ENCODE measurements at regions not wholly inside any gene's neighbourhood (a gene's known extent, or its start where the extent isn't known, plus 50 kb on each side); places are given as distances from the start of the nearest gene placed in this dataset.
"Not testable (repeated sequence)": the region's sequence is repeated elsewhere in the genome, so short reads cannot be mapped to it uniquely, and the experiment has no call there.

DNA sequence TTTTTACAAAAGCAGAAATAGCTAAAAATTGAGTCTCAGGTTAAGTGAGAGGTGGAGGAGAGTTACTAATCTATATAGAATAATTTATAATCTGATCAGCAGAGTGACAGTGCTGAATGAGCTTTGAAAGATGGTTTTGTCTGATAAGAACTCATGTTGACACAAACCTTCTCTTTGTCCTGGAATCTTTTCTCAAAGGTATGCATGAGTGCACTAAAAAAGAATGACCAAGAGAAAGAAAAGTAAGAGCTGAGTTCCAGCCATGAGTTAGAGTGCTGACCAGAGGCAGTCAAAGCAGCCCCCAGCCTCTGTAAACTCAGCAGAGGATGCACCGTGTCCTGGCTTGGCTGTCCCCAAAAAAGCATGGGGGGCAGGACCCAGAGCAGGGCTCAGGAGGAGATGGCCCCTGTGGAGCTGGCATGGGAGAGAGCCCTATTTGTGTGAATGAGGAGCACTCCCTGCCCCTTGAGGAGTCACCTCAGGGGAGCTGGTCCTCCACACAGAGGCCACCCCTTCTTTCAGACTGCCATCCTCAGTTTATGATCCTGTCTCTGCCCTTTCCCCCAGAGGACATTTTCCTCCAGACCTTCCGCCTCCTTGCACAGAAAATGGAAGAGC lies 129.8 kb downstream of the SEC23A start:
- DNase-seq: no peak

DNA sequence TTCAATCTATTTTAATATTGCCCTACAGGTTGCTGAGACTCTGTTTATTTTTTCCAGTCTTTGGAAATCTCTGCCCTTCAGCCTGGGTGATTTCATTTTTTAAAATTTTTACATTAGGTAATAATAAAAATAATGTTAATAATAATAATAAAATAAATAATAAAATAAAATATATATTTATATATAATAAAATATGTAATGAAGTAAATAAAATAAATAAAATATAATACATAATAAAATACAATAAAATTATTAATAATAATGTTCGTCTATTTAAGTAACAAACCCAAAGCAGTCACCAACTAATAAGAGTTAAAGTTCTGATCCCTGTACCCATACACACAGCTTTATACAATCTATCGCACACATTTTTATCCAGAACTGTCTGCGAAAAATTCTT lies 130.5 kb downstream of the SEC23A start:
- DNase-seq: no peak

DNA sequence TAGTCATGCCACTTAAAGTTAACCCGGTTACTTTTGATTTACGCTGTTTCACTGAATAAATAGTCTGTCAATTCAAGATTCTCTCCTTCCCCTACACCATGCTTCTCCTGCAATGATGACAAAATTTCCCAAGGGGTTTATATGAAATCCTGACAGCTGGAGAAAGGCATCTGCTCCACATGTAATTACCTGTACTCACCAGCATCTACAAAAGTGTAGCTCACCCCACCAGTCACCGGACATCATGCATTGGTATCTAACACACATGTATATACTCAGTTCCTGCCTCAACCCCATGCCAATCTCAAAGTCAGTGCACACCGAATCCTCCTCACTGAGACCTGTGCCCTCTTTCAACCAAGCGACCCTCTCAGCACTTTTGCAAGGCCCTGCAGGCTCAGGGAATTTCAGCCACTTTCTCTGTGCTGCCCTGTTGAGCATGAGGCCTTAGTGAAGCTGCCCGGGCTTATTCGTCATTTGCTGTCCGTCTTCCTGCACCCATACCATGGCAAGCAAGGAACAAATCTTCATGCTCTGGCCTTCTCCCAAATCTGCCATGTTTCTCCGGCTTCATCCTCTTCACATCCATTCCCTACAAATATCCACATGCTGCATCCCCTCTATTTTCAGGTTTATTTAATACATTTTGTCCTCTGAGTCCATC lies 131.6 kb downstream of the SEC23A start:
- no peak for DNase-seq

DNA sequence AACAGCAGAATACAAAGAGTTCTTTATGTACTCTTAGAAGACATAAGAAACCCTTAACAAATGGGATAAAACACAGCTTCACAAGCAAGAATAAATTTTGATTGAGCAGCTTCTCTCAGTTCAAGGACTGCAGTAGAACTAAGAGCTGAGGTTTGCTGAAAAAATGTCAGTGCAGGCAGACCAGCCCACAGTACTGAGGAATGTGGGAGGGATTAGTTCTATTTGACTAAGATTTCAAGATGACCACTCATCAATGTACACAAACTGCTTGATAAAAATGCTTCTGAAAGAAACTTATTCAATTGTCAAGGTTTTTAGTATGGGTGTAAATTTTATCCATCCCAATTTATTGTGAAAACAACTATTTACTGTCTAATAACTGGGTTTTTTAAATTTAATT lies 138.4 kb downstream of the SEC23A start:
- DNase-seq: no peak

DNA sequence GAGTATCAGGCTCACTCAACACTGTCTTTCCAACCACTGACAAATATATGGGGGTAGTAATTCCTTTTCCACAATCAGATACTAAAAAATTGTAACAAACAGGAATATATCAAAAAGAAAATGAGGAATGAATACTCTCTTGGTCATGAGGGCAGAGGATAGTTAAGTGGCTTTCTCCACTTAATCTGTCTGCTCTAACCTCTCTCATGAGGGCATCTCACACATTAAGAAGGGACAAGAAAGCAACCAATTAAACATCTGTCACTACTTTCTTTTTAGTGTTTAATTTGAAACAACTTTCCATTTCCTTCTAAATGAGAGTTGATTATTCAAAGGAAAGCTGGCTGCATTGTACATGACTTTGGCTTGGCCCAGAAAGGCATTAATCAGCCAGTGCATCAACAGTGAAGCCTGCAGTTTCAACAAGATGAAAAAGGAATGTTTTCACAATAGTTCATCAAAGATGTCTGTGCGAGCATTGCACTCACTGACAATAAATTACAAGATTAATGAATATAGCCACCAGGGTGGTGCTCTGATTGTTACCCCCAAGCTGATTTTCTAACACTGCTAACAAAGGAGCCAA lies 142.0 kb downstream of the SEC23A start:
- no peak for DNase-seq

DNA sequence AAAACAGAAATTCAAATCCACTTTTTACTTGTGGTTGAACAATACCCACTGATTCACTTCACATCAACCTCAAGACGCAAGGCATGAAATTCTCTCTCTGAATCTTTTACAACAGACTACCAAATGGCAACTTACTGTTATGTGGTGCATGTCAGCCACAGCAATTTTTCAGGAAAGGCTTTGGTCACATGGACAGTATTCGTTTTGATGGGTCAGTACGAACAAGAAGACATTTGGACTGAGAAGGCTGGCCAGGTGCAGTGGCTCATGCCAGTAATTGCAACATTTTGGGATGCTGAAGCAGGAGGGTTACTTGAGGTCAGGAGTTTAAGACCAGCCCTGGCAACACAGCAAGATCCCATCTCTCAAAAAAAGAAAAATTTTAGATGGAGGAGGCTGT lies 144.0 kb downstream of the SEC23A start:
- no peak for DNase-seq

DNA sequence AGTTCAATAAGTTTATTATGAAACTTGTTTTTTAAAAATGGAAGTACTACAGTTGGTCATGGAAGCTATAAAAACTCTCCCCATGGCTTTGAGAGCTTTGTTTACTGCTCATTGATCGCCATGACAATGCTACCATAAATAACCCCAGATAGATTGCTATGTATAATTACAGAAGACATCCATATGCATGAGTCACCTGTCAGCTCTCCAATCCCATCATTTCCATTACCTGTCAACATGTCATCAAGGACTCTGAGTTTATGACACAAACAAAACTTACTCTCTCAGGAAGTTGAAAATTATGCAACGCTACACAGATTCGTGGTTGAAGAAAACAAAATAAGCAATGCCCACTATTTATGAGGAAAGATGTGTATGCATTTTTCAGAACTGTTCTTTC lies 144.4 kb downstream of the SEC23A start:
- DNase-seq: no peak

DNA sequence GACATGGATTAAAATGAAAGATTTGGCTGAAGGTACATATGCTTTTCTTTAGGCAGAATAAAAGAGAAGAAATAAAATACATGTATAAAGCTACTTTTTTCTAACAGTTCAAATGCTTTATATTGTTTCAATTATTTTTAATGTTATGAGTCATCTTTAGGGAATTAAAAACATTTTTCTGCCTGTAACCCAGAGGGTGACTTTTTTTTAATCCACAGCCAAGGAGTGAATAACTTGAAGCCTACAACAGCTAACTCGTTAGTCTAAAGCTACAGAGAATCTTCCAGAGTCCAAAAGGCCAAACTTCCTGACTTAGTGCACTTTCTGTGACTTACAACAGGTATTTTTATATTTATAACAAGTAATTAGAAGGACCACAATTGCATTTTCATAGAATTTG lies 151.6 kb downstream of the SEC23A start:
- no peak for DNase-seq

DNA sequence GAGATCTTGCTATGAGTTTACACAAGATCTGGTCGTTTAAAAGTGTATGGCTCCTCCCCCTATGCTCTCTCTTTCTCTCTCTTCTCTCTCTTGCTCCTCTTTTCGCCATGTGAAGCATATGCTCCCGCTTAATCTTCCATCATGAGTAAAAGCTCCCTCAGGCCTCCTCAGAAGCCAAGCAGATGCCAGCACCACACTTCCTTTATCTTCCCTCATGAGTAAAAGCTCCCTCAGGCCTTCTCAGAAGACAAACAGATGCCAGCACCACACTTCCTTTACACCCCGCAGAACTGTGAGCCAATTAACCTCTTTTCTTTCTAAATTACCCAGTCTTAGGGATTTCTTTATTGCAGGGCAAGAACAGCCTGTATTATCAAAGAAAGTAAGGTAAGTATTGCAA lies 152.4 kb downstream of the SEC23A start:
- DNase-seq: no peak

DNA sequence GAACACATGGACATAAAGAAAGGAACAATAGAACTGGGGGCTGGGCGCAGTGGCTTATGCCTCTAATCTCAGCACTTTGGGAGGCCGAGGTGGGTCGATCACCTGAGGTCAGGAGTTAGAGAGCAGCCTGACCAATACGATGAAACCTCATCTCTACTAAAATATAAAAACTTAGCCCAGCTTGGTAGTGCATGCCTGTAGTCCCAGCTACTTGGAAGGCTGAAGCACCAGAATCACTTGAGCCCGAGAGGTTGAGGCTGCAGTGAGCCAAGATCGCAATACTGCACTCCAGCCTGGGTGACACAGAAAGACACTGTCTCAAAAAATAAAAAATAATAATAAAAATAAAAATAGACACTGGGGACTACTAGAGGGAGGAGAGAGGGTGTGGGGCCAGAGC lies 154.5 kb downstream of the SEC23A start:
- no peak for DNase-seq

DNA sequence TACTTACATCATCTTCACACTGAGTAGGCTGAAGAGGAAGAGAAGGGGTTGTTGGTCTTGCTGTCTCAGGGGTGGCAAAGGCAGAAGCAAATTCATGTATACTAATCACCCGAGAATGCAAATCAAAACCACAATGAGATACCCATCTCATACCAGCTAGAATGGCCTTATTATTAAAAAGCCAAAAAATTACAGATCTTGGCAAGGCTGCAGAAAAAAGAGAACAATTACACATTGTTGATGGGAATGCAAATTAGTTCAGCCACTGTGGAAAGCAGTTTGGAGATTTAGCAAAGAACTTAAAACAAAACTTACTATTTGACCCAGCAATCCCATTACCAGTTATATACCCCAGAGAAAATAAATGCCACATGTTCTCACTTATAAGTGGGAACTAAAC lies 154.9 kb downstream of the SEC23A start:
- no peak for DNase-seq

DNA sequence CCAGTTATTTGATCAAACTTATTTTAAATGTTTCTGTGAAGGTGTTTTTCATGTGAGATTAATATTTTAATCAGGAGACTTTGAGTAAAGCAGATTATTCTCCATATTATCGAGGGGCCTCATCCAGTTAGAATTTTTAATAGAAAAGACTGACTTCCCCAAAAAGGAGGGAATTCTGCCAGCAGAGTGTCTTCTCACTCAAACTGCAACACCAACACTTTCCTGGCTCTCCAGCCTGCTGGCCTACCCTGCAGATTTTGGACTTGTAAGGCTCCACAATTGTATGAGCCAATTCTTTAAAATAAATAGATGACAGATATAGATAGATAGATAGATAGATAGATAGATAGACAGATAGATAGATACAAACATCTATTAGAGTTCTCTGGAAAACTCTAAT lies 155.7 kb downstream of the SEC23A start:
- DNase-seq: no peak

DNA sequence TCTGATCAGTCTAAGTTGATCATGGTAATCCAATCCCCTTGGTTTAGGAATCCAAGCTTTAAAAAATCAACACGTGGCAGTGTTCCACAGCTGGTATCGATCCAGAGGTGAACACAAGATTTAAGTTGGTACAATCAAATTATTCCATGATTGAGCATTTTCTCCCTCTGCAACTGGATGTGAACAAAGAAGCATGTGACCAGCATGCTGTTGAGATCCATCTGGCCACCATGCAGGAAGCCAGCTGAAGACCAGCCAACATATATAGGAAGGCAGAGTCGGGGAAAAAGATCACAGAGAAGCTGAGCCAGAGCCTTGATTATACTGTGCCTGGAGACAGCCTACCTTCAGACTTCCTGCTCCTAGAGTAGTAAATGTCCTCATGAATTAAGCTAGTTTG lies 158.3 kb downstream of the SEC23A start:
- DNase-seq: no peak

DNA sequence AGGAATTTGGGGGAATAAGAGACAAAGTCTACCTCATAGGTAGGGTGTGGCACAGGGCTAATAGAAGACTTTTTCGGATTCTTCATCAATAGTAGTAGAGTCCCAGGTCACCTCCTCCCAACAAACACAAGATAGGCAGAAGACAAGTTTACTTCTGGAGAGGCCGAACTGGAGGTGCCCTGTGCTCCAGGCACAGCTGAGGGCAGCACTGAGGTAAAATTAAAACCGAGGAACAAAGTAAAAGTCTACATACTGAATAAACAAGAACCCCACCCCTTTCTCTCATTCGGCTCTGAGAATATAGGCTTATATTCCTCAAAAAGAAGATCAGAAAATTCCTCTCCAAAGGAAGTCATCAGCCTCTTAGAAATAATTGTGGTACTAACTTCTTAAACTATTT lies 161.5 kb downstream of the SEC23A start:
- DNase-seq: no peak

DNA sequence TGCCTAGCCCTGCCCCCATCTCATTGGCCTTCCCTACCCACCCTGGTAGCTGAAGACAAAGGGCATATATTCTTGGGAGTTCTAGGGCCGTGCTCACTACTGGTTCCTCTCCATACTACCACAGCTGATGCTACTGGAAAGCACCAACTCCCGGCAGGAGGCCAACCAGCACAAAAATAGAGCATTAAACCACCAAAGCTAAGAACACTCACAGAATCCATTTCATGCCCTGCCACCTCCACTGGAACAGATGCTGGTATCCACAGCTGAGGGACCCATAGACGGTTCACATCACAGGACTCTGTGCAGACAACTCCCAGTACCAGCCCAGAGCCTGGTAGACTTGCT lies 170.4 kb downstream of the SEC23A start:
- DNase-seq: not testable (repeated sequence)

DNA sequence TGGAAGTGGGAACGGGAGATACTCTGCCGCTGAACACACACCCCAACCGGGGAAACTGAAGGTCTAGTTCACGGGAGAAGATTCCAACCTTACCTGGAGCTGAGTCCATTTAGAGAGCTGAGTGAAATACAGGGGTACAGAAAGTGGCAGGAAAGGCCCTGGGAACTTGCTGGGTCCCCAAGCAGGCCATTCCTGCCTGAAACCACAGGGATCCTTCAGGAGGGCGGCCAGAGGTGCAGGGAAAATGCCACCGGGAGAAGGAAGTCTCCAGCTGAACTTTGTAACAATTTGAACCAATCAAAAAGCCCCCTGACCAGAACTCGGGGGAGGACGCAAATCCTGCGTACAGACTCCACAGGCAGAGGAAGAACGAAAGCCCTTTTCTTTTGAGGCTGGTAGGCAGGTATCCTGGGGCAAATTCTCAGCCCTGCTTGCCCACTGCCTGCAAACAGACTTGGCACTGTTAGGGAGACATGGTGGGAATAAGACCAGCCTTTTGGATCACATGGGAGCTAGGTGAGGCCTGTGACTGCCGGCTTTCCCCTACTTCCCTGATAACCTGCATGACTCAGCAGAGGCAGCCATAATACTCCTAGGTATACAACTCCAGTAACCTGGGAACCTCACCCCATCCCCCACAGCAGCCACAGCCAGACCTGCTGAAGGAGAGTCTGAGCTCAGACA lies 170.9 kb downstream of the SEC23A start:
- no peak for DNase-seq

DNA sequence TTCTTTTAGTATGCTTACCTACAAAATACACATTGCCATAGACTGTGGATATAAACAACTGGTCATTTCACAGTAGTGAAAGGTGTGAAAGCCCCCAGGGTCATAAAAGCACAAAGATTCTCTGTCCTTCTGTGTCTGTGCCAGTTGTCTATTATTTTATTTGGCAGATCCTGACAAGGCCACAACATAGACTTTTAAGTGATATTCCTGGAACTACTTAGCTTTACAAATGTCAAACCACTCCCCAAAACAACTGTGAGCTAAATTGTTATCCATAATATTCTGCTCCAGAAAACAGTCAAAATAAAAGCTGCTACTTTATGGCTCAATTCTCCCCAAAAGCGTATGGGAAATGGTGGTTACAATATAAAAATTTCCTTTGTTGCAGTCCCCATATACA lies 172.1 kb downstream of the SEC23A start:
- no peak for DNase-seq

DNA sequence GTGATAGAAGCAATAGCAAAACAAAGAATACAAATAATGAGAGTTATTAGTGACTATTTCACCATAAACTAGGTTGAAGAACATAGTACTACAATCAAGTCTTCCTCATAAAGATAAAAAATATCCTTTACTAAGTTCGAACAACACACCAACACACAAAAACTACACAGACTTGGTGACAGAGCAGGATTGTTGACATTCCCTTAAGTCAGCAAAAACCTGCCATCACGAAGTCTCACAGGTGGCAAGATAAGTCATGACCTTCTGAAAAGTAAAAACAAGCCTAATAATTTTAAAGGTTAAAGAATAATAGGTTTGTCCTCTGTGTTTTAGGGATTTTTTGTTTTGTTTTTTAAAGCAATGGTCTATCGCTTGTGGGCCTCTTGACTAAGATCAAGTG lies 173.0 kb downstream of the SEC23A start:
- DNase-seq: no peak

DNA sequence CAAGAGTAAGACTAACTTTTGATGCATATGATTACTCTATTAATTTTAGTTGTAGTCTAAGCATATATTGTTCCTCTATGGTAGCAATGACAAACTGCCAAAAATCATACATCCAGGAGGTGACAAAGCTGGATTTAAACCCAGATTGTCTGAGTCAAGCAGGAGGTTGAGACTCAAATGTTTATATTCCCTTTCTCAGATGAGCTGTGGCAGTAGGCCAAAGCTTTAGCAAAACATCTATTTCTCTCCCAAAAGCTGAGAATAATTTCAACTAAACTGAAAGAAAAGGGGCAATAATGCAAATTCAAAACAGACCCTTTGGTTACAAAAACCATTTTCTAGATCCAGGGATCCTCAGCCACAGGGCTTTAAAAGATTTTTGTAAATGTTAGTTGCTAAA lies 173.6 kb downstream of the SEC23A start:
- DNase-seq: no peak

DNA sequence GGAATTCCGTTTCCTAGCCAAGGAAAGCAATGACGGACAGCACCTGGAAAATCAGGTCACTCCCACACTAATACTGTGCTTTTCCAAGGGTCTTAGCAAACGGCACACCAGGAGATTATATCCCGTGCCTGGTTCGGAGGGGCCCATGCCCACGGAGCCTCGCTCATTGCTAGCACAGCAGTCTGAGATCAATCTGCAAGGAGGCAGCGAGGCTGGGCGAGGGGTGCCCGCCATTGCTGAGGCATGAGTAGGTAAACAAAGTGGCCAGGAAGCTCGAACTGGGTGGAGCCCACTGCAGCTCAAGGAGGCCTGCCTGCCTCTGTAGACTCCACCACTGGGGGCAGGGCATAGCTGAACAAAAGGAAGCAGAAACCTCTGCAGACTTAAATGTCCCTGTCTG lies 181.1 kb downstream of the SEC23A start:
- DNase-seq: not testable (repeated sequence)

DNA sequence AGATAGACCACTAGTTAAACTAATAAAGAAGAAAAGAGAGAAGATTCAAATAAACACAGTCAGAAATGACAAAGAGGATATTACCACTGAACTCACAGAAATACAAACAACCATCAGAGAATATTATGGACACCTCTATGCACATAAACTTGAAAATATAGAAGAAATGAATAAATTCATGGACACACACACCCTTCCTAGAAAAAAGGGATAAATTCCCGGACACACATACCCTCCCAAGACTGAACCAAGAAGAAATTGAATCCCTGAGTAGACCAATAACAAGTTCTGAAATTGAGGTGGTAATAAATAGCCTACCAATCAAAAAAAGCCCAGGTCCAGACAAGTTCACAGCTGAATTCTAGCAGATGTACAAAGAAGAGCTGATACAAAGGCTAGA lies 187.9 kb downstream of the SEC23A start:
- DNase-seq: no peak

DNA sequence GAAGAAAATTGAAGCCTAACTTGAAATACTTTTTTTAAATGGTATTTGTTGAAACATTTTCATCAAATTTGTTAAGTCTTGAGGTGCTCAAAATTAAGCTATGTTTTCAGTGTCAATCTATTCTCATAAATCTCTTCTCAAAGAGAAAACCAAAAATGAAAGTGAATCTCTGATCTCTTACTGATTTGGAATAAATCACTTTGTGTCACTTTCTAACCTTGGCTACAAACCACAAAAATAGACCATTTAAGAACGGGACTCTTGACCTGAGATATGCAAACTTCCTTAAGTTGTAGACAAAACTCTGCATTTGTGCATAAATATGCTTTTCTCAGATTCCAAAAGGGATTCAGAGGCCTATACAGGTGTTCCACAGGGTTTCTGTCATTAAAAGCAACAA lies 192.9 kb downstream of the SEC23A start:
- no peak for DNase-seq

DNA sequence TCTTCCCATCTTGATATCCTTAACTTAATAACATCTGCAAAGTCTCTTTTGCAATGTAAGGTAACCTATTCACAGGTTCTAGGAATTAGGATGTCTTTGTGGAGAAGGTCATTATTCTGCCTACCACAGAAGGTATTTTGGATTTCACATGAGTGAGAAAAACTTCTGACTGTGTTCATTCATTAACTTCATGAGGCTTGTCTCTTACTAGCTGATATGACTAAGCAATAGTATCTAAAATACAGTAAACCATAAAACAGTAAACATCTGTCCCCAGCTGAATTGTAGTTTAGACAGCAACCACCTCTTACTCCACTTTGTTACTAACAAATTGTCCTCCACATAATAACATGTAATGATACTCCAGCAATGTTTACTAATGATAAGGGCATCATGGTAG lies 198.1 kb downstream of the SEC23A start:
- no peak for DNase-seq
